NCI-H446 (cell line): ENCODE measurements at regions not wholly inside any gene's neighbourhood (a gene's known extent, or its start where the extent isn't known, plus 50 kb on each side); places are given as distances from the start of the nearest gene placed in this dataset.

Experiments used
- DNase-seq, 2 experiments: peaks; one replicate each; lab custom pipeline; 2025; lab: John Stamatoyannopoulos, UW

GRCh38 chr10:128898133-128898915 is 568.7 kb upstream of the MGMT start:
- DNase-seq = no peak

DNA sequence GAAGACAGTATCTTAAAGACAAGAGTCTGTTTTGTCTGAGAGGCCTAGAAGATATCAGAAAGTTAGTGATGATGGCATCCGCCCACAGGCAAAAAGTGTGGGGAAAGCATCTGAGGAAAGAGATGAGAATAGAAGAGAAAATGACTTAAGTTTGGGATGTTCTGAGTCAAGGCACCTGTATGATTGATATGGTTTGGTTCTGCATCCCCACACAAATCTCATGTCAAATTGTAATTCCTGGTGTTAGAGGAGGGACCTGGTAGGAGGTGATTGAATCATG is 568.2 kb upstream of the MGMT start:
- DNase-seq = no peak

DNA sequence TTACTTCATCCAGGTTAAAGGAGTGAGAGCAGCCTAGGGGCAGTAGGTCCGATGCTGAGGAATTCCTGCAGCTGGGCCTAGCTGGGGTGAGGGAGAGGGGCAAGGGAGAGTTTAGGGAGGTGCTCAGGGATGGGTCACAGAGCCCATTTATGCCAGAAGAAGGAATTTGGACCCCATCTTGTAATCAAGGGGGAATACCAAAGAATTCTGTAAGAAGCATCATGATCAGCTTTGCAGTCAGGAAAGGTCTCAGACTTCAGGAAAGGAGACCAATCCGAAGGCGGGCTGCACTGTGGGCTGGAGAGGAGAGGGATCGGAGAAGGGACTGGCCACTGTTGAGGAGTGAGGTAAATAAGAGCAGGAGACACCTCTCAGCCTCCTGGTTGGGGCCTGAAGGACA is 566.6 kb upstream of the MGMT start:
- DNase-seq = no peak

DNA sequence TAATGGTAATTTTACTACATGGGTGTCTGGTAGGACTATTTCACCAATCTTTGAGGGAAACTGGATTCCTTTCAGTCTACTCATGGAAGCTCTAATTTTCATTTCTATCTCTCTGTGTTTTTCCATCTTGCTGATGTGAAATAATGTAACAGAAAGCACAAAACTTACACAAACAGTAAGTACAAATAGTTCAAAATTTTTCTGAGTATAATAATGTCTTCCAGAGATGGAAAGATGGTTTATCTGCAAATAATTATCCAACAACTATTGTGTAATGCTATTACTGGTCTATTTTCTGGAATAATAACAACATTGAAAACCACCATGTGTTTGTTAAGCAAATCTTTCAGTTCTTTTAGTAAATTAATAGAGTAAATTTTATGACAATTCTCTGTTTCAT is 565.8 kb upstream of the MGMT start:
- DNase-seq = no peak

GRCh38 chr10:128902031-128902710 is 564.9 kb upstream of the MGMT start:
- no peak for DNase-seq

GRCh38 chr10:128907155-128907941 is 559.7 kb upstream of the MGMT start:
- DNase-seq = no peak

- DNase-seq = no peak
Observed at GRCh38 chr10:128908099-128908498, 558.9 kb upstream of the MGMT start.

DNA sequence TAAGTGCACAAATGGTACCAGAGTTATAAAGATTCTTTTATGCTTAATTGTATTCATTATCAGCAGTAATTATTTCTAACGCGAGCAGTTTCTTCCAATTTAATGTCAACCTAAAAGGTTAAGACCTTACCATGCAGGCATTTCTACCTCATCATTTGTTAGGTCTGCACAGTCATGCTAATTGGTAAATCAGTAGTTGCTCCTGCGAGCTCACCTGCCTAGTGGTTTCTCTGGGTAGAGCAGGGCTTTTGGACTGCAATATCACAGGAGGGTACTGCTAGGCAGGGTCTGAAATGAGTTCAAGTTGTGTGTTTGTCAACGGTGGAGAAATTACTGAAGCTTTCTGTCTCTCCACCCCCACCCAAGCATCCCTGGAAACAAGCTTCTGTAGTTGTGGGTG is 558.5 kb upstream of the MGMT start:
- DNase-seq = no peak

- no peak for DNase-seq
Observed at GRCh38 chr10:128912568-128913311, 554.3 kb upstream of the MGMT start.

DNA sequence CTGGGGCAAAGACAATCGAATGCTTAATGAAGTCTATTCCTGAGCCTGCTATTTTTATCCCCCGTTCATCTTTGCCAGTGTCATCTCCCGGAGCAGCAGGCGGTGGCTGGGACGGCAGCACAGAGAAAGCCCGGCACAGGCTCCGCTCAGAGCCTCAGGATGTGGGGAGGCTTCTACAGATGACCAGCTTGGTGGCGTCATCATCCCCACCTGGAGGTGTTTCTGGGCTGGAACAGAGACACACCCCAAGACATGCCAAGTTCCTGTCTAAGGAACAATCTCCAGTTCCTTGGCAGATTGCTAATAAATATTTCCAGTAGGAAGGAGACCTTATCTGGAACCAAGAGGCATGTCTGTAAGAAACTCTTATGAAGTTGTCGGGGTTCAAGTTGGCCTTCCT is 552.4 kb upstream of the MGMT start:
- no peak for DNase-seq

GRCh38 chr10:128915630-128916029 is 551.4 kb upstream of the MGMT start:
- no peak for DNase-seq

DNA sequence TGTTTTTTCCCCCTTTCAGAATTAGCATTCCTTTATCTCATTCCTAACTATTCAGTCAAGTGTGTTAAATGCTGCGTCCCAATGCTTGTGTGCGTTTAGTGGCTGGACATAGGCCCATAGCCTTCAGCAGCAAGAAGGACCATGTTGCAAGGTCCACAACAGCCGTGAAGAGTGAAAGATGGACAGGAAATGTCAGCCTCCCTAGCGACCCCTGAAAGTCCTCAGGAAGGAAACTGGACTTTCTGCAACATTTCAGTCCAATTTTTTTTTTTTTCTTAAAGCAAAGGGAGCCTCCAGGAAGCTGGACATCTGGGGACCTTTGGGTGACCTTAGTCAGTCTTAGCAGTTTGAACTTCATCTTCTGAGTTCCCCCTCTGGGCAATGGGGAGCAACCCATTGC is 550.7 kb upstream of the MGMT start:
- DNase-seq = no peak

DNA sequence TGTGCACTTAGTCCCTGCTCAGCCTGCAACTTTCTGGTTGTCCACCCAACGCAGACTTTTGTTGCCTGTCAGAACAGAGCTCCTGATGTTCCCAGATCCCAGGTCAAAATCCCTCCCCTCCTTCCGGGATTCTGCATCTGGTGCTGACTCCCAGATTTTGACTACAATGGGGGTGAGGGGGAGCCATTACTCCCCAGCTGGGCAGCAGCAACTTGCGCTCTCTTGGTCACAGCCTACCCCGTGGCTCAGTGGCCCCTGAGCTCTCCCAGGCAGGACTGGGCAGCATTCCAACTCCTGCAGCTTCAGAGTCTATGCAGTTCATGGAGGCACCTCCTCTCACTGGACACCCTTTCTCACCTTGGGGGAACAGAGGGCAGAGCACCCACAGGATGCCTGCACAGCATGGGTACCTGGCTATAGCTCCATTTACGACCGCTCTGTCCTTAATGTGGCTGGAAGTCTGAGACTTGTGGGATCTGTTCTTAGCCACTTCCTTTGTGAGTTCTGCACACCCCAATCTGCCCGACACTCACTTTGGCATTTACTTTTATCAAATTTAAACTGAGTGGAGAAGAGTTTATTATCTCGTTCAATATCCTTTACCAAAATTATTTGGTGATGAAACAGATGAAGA is 545.5 kb upstream of the MGMT start:
- no peak for DNase-seq

DNA sequence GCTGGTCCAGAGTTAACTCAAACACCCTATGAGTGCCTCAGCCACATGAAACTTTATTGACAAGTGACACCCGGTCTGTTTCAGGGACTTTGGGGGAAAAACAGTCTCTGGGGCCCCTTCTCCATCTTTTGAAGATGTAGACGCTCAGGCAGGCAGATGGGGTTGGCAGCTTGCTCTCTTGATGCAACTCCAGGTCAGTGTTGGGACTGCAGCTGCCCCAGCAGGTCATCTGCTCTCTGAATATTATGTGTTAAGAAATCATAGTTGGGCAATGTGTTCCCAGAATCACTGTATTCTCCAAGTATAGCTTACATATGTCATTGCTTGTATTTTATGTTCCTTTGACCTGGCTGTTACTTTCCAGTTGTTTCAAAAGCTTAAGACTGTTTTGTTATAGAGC is 544.9 kb upstream of the MGMT start:
- DNase-seq = no peak

GRCh38 chr10:128922619-128923196 is 544.3 kb upstream of the MGMT start:
- no peak for DNase-seq

- DNase-seq = no peak
Observed at GRCh38 chr10:128924918-128925317, 542.1 kb upstream of the MGMT start.

GRCh38 chr10:128926711-128927110 is 540.3 kb upstream of the MGMT start:
- no peak for DNase-seq

- DNase-seq = no peak
Observed at GRCh38 chr10:128927497-128928161, 539.4 kb upstream of the MGMT start.

GRCh38 chr10:128928231-128928836 is 538.7 kb upstream of the MGMT start:
- no peak for DNase-seq

GRCh38 chr10:128929131-128929530 is 537.9 kb upstream of the MGMT start:
- no peak for DNase-seq

- DNase-seq = no peak
Observed at GRCh38 chr10:128929767-128930166, 537.3 kb upstream of the MGMT start.
